AG04450 (cell line): ENCODE measurements at regions not wholly inside any gene's neighbourhood (a gene's known extent, or its start where the extent isn't known, plus 50 kb on each side); places are given as distances from the start of the nearest gene placed in this dataset.
"Not testable (repeated sequence)": the region's sequence is repeated elsewhere in the genome, so short reads cannot be mapped to it uniquely, and the experiment has no call there.

Experiments
- CTCF ChIA-PET: fragments of 300-600, 350-600 bp; formaldehyde crosslinking; extraction: SDS; loops from one replicate; lab custom pipeline; 2022; ENCODE audit warnings: antibody characterized with exemption, inconsistent platforms; lab: Charles Lee
- POLR2A ChIA-PET: fragments of 350-600 bp; formaldehyde crosslinking; extraction: SDS; loops from one replicate; lab custom pipeline; 2021; ENCODE audit warnings: antibody characterized with exemption, inconsistent platforms; lab: Yijun Ruan, JAX
- DNase-seq: peaks from one replicate; pipeline ENCODE4 v3.0.0-alpha.2; 2011; ENCODE audit warnings: low read depth, low spot score
- H3K27ac ChIP-seq: one replicate; pipeline ENCODE4 v1.5.1; 2012; ENCODE audit warnings: low read depth, low read length, control low read depth
- H3K27me3 ChIP-seq: one replicate; pipeline ENCODE4 v1.6.0; 2012; ENCODE audit warnings: low read length; ENCODE audit not compliant: control insufficient read depth, insufficient read depth
- H3K4me3 ChIP-seq: 2 replicates; pipeline ENCODE4 v1.5.1; 2011; ENCODE audit warnings: mild to moderate bottlenecking, low read depth, low read length, control low read depth
- H3K9me3 ChIP-seq: 2 replicates; pipeline ENCODE4 v1.5.1; 2012; ENCODE audit warnings: low read length; ENCODE audit not compliant: control insufficient read depth, insufficient read depth
- CTCF ChIP-seq: IDR thresholded peaks from 2 replicates; pipeline ENCODE4 v1.5.1; 2011; ENCODE audit warnings: low read depth, low read length, control low read depth, inconsistent platforms

- Histone ChIP-seq H3K9me3 (no peaks in the 10 kb centered on the region), H3K27ac (no peak overlapping the region), H3K27me3 (no peaks in the 10 kb centered on the region), H3K4me3 (no peak overlapping the region)
- CTCF ChIA-PET: interaction anchor here (1.7 kb wide), 1 partner anchor 522 kb away, joined by 7 read pairs; no protein-coding TSS in a partner anchor
- POLR2A ChIA-PET: no interaction called here
- TF ChIP-seq CTCF: no peak
- no peak for DNase-seq
Measured at GRCh38 chr7:66553001-66553400, 75.7 kb upstream of the KCTD7 start.

GRCh38 chr7:66553675-66554074, 75.0 kb upstream of the KCTD7 start:
- H3K4me3 ChIP-seq, POLR2A ChIA-PET, DNase-seq, H3K27me3 ChIP-seq, H3K9me3 ChIP-seq, H3K27ac ChIP-seq: not testable (repeated sequence)
- CTCF ChIA-PET: interaction anchor here (1.7 kb wide), 1 partner anchor 523 kb away, joined by 7 read pairs; no protein-coding TSS in a partner anchor

GRCh38 chr7:66554291-66554690, 74.4 kb upstream of the KCTD7 start:
- CTCF ChIA-PET: interaction anchor here (0.6 to 1.7 kb wide), 2 partner anchors 8 to 523 kb away, joined by 4 to 7 read pairs; no protein-coding TSS in a partner anchor

GRCh38 chr7:66554842-66555430, 73.7 kb upstream of the KCTD7 start:
- H3K4me3 ChIP-seq, DNase-seq, H3K9me3 ChIP-seq, H3K27ac ChIP-seq, H3K27me3 ChIP-seq, POLR2A ChIA-PET: not testable (repeated sequence)
- CTCF ChIA-PET: interaction anchor here (0.6 kb wide), 1 partner anchor 8 kb away, joined by 4 read pairs; no protein-coding TSS in a partner anchor

More at GRCh38 chr7:66554291-66554690, 74.4 kb upstream of the KCTD7 start:
- H3K27me3 ChIP-seq, H3K9me3 ChIP-seq, DNase-seq, H3K27ac ChIP-seq, H3K4me3 ChIP-seq, POLR2A ChIA-PET: not testable (repeated sequence)

GRCh38 chr7:66556177-66556548, 72.5 kb upstream of the KCTD7 start:
- CTCF ChIA-PET: no interaction called here
- Histone ChIP-seq H3K27ac (no peak overlapping the region), H3K4me3 (no peak overlapping the region), H3K9me3 (no peaks in the 10 kb centered on the region), H3K27me3 (no peaks in the 10 kb centered on the region)
- no peak for TF ChIP-seq CTCF
- POLR2A ChIA-PET: no interaction called here
- no peak for DNase-seq

- DNase-seq: no peak
- Histone ChIP-seq H3K27me3 (no peaks in the 10 kb centered on the region), H3K27ac (no peak overlapping the region), H3K9me3 (no peaks in the 10 kb centered on the region), H3K4me3 (no peak overlapping the region)
- no peak for TF ChIP-seq CTCF
- ChIA-PET CTCF (interaction anchor here (1.1 kb wide), 1 partner anchor 11 kb away, joined by 6 read pairs; no protein-coding TSS in a partner anchor), POLR2A (no interaction called here)
Measured at GRCh38 chr7:66556549-66557213, 72.0 kb upstream of the KCTD7 start.
